NT2/D1 (cell line): ENCODE measurements at regions not wholly inside any gene's neighbourhood (a gene's known extent, or its start where the extent isn't known, plus 50 kb on each side); places are given as distances from the start of the nearest gene placed in this dataset.

Source experiments
- YY1 ChIP-seq: IDR thresholded peaks from 2 replicates; pipeline ENCODE4 v1.6.1; 2011; ENCODE audit not compliant: insufficient read length, insufficient read depth
- ZNF274 ChIP-seq: IDR thresholded peaks from 2 replicates; pipeline ENCODE4 v1.6.1; 2011; ENCODE audit warnings: mild to moderate bottlenecking, low read depth, low read length

- TF ChIP-seq YY1: no peak
- no peak for TF ChIP-seq ZNF274
Measured at GRCh38 chr2:52423655-52424054, 1343.9 kb upstream of the CHAC2 start.
